GM19035 (cell line): ENCODE measurements at regions not wholly inside any gene's neighbourhood (a gene's known extent, or its start where the extent isn't known, plus 50 kb on each side); places are given as distances from the start of the nearest gene placed in this dataset.

Experiments
- ATAC-seq: cut with Tn5 transposase; IDR thresholded peaks from one replicate; pipeline ENCODE4 v1.9.1; 2021; ENCODE audit not compliant: unreplicated experiment

DNA sequence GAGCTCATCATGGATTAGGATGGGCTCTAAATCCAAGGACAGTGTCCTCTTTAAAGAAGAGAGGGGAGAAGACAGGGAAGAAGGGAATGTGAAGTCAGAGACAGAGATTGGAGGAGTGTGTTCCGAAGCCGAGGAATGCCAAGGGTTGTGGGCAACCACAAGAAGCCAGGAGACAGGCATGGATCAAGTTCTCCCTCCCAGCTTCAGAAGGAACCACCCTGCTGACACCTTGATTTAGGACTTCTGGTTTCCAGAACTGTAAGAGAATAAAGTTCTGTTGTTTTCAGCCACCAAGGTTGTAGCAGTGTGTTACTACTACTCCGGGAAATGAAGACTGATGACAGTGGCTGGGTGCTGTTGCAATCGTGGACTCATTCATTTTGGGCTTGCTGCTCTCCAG lies 120.1 kb downstream of the RPS12 start:
- ATAC-seq = no peak

DNA sequence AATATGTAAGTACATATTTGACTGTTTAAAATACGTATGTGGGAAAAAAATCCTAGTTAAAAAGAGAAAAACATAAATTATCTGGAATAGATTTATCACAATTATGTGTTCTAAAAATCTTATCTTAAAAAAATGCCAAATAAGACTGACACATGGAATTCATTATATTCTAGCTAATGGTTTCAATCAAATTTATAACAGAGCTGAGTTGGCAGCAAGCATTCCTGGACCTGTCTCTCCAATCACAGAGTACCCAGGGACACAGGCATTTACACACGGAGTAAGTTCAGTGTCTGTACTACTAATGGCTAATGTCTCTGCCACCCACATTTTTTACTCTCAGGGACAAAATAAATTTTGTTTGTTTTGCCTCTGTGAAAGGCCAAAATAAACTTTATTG lies 122.3 kb downstream of the RPS12 start:
- ATAC-seq = no peak

DNA sequence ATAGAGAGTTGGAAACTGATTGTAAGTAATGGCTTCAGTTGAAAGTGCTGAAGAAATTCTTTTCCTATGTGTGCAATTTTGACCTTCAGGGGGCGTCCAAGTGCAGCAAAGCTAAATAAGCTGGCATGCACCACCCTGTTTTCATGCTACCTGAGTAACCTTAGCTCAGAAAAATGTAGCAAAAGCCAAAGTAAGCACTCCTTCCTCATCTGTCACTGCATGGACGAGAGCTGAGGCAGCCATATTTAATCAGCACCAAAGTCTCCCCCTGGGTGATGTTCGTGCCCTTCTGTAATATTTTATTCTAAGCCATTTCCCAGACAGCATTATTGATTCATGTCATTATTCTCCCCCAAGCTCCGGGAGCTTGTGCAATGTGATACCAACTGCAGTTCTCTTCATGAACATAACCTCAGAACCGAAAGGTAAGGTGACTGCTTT lies 123.1 kb downstream of the RPS12 start:
- no peak for ATAC-seq

DNA sequence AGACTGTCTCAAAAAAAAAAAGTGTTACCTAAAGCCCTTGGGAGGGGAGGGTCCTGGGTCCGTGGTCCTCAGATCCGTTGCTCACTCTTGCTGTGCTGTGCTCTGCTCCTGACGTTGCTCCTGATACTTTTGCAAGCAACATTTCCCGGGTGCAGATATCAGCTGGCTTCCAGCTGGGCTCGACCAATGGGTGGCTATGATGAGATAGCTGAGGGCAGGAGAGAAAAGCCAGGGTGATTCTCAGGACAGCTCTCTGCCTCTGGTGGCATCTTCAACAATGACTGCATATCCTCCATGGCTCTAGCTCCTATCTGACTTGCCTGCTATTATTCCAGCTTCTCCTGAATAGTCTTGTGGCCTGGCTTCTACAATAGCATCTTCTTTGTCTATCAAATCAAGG lies 134.5 kb downstream of the RPS12 start:
- ATAC-seq = no peak

DNA sequence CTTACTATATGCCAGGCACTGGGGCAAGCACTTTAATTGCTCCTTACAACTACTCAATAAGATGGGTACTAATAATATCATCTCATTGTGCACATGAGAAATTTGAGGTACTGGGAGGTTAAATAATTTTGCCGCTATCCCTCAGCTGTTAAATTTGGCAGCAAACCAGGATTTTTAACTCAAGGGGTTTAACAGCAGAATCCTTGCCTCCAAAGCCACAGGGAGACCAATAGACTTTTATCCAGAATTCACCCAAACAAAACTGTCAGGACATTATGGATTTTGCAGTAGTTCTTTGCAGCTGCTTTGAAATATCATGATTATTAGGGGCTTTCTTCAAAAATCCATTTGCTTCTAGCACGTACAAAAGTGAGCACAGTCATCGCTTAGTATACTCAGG lies 136.2 kb downstream of the RPS12 start:
- ATAC-seq = no peak

DNA sequence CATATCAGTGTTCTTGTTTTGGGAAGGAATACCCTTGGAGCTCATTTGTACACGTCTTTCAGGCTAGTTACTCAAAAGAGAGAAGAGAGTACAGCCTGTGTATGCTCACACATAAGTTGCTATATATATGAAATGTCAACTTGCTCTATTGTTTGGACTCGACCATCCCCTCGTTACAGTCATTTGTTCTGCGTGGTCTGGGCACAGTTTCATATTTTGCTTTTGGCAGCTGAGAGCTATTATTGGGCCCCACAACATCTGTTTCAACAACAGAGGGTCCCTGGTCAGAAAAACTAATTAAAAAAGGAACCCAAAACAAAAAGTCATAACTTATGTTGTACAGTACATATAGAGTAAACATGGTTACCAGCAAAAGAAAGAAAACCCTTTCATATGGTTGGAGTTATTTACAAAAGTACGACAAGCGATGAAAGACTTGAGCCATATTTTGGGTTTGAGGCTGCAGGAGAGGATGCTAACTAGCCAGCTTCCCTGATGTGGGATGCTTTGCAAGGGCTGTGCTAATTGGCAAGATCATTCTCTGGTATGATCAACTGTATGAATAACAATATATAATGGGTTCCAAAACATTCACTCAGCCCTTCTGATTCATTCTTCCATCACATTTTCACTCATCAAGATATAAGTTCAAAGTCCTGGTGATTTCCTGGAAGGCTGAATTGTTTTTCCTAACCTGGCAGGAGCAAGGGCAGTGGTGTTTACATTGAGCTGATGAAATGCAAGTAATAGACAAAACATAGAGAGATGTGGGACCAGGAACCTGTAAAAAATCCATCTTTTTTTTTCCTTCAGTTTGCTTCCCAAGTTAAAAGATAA lies 137.9 kb downstream of the RPS12 start:
- no peak for ATAC-seq

DNA sequence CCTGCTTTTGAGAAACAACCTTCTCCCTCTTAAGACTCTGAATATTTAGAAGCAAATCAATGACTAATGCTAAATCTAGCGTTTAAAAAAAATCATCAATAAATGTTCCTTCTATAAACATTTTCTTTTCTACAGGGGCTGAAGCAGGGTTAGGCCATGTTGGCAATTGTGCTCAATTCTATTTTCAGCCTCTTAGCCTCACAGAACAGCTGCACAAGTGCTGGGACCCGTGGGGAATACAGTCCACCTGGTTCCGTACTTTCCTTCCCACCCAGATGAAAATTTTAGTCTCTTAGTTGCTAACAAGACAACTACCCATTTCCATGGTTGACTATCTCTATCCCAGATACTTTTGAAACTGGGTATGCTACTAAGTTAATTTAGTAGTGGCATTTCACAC lies 138.6 kb downstream of the RPS12 start:
- no peak for ATAC-seq

DNA sequence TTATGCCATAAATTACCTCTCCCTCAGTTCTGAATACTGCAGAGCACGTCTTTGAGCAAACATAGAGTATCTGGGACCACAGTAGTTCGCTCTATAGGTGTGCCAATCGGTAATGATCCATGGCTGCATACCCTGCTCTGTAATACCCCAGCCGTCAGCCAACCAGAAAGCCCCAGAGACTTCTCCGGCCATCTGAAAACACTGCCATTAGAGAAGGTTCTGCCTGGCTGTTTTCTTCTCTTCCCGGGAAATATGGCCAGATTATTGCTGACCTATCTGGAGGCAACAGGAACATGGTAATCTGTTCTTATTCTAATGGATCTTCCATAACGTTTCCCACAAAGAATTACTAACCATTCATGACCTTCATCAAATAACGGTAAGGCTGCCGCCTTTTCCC lies 139.9 kb downstream of the RPS12 start:
- ATAC-seq = no peak

DNA sequence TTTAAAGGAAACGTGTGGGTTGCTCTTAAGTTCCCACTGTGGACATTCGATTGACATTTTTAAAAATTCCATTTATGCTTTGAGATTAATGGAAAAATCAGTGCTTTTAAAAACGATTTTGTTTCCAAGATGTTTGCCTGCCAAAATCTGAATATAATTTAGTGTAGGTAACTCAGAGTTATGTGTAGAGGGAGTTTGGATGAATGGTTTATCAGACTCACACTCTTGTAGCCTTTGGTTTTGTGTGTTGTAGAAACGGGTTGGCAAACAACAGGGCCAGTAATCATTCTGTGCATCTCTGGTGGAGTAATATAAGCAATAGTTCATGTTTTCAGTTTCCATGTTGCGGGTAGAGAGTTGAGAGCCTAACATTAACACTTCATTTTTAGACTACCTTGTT lies 140.6 kb downstream of the RPS12 start:
- ATAC-seq = no peak

DNA sequence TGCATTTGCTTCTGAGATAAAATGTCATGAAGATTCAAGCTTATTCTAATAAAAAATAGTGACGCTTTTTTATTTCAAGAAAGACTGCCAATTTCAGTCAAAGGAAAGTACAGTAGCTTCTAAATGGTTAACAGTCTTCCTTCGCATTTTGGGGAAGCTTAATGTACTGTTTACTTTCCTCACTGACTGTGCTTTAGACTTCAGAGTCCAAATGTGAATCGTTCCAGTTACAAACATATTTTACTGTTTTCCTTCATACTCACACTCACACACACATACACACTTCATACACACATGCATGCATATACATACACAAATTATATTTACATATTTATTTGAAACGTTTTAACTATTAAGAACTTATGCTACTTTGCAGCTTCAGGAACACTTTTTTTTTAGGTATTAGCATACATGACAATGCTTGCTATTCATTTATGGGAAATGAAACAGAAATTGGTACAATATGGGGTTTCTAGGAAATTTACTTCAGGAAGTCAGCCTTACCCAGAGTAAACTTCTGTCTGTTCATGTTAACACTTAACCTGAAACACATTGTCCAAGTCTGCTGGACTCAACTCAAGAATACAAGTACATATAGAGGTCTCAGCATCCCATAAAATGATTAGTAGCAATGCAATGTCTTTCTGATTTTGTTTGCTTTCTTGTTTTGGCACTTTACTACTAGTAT lies 145.4 kb downstream of the RPS12 start:
- ATAC-seq = no peak

DNA sequence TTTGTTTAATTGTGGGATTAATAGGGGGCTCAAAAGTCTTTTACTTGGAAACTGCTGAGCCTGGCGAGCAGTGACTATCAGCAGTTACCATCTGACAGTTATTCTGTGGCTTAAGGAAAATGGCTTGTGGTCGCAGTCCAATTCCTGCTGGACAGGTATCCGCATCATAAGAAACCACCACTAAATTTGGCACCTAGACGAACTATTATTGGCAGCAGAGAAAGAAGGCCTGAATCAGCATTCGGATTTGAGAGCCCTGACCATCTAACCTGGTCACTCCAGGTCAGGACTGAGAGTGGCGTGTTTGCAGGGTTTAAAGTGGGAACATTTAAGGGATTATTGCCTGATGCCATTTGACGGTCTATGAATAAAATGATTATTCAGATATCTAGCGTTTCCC lies 146.4 kb downstream of the RPS12 start:
- ATAC-seq = no peak

DNA sequence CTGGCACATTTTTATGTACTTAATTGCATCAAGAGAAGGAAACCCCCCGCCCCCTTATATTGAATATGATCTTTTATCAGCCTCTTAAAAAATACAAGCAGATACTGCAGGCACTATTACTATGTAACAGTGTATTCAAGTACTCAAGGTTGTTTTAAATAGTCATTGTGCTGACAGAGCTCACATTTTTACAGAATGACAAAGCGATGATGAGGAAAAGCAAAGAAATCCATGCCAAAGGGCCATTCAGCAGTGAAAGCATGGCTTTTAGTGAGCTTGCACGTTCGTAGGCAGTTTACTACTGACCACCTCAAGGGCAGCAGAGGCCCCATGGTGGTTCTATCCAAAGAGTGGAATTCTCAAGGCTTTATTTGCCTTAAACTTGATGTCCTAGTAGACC lies 146.8 kb downstream of the RPS12 start:
- ATAC-seq = no peak

DNA sequence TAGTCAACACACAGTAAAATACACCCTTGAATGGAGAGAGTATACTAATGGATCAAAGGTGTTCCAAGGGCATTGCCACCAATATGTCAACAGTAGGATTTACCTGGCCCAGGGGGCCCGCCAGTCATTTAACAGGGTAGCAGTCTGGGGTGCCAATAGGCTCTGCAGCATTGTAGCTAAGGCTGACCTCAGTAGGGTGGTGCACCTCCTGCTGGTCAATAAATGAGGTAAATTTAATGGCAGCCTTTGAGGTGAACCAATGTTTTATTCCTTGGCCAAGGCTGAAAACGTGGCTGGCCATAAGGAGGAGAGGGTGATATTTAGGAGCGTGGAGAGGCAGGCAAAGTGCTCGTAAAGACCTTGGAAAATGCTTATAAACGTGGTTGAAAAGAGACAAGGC lies 147.2 kb downstream of the RPS12 start:
- ATAC-seq = no peak

DNA sequence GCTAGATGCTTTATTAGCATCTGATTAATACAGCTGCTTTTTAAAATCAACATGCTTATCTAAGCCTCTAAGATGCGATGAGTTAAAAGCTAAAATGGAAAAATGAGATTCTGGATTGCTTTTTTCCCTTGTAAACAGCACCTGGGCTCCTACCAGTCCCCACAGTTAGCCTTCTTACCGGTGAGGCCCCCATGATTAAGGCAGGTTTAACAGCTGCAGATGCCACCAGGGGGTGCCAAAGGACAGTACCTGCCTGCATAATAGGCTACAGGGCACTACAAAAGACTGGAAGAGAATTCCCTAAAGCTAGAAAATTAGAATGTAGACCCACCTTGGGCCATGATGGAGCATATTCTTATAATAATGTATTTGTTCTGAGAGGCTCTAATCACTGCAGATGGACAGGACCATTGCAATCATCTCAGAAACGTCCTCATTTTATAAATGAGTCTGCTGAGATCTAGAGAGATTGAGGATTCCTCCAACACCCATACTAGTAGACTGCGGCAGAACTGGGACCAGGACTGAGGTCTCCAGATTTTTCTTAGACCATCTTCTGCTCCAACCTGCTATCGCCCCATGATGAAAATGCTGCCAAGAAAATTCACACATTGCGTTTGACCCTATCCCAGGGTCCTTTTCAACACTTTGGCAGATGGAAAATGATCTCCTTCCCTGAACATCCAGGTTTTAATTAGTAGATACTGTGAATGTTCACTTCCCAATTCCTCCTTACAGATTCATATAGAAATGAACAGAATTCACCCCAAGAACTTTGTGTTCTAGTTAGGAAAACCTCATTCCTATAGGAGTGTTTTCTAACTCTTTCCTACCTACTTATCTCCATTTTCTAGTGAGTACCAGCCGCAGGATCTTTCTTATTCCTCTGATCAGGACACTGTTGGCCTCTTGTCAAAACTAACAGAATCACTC lies 148.8 kb downstream of the RPS12 start:
- ATAC-seq = peak; percentile 92

DNA sequence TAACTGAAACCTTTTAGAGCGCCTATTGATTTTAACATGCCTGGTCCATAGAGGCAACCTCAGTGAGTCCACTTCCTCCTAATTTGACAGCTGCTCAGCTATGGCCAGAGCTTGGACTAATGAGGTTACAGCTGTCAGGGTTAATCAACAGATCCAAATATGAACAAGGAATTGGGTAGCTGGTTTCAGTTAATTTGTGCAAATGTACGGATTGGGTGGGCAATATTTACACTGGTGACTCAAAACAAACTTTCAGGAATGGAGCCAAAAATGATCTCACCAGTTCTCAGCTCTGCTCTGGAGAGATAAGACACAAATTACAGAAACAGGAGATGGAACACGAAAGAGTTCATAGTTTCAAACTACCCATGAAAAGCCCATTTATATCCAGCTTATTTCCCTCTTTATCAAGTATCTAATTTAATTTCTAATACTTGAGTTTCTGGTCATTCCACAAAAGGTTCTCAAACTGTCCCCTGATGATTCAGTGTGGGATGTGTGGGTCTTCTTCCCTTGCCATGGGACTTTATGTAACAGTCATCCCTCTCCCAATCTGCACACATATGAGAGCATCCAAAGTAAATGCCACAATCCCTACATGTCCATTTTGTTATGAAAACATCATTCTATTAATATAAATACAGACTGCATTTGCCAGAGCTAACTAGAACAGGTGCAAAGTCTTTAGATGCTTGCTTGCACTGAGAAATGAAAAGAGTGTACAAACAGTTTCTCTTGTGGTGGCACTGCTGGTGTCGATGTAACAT lies 149.9 kb downstream of the RPS12 start:
- ATAC-seq = no peak

DNA sequence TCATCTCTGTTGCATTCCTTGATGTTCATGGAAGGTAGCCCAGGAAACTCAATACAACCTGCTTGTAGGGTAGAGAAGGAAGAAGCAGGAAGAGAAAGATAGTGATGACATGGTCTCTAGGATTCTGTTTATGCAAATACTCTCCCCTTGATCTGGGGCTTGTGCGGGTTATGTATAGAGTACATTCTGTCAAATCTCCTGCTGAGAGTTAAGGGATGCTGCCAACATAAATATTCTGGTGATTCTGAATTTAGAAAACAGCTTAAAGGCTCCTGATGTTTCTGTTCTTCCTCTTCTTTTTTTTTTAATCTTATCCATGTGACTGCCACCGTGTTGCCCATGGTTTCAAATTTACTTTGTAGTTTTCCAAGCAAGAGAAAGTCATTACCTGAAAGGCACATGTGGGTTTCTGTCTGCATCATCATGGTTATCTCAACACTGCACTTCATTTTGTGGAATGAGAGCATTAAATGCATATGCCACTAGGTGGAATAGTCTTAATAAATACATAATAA lies 150.6 kb downstream of the RPS12 start:
- no peak for ATAC-seq

DNA sequence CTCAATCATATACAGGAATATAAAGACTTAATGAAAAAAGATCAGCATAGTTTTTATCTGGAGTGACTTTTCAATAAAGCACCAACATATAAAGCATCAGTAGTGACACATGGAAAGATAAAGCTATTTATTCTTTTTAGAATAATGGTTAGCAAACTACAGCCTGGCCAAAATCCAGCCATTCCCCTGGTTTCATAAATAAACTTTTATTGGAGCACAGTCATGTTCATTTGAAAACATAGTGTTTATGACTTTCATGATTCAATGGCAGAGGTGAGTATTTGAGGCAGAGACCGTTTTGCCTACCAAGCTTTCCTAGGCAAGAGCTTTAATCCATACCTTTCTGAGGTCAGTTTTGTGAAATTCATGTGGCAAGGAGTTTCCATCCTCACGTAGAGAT lies 153.5 kb downstream of the RPS12 start:
- no peak for ATAC-seq

DNA sequence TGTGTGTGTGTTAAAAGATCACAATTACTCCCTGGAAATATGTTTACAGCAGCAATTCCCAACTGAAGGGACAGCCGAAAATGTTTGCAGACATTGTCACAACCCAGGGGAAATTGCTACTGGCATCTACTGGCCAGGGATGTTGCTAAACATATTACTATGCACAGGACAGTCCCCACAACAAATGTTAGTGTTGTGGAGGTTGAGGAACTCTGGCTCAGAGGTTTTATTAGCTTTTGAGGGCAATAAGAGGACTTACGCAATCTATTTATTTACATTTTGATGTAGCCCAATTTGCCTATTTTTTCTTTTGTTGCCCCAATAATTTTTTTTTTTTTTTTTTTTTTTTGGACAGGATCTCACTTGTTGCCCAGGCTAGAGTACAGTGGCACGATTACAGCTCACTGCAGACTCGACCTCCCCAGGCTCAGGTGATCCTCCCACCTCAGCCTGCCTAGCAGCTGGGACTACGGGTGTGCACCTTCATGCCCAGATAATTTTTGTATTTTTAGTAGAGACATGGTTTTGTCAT lies 154.1 kb downstream of the RPS12 start:
- no peak for ATAC-seq

DNA sequence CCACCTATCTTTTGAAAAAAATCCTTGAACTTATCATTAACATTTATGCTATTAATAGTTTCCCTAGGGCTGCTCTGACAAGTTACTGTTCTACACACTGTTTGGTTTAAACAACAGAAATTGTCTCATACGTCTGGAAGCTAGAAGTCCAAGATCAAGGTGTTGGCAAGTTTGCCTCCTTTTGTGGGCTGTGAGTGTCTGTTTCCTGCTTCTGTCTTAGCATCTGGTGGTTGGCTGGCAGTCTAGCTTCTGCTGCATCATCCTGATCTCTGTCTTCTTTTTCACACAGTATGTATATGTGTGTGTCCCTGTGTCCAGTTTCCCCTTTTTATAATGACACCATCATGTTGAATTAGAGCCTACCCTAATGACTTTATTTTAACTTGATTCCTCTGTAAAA lies 154.8 kb downstream of the RPS12 start:
- no peak for ATAC-seq

DNA sequence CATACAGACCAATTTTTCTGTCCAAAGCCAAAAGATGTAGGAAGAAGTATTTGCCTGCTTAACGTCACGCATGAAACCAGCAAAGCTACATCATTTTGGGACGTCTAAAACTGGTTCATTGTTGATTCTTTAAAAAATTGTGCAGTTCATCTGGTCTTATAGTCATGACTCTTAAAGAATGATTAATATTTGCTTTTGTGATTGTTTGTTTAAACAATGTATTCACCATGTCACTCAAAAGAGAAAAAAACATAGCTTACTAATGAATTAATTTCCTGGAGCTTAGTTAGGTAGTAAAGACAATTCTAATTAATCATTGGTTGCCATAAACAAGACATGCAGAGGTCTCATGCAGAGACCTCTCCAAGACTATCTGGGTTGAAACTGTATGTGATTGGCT lies 157.3 kb downstream of the RPS12 start:
- ATAC-seq = no peak
